Stimulated activated CD4-positive, alpha-beta T cell treated with anti-CD3 and anti-CD28 coated beads, TNF-alpha, amount 100 ng/mL, for 1 hour (primary cell): ENCODE measurements at regions not wholly inside any gene's neighbourhood (a gene's known extent, or its start where the extent isn't known, plus 50 kb on each side); places are given as distances from the start of the nearest gene placed in this dataset.

Source experiments
- DNase-seq, 3 donors: peaks; one replicate each; pipeline ENCODE4 v3.0.0-alpha.2; 2020; ENCODE audit warnings: low read depth in 3 of 3, low spot score in 1 of 3

GRCh38 chr3:127403795-127404194, 115.9 kb upstream of the PRR20G start:
- no peak for DNase-seq

DNA sequence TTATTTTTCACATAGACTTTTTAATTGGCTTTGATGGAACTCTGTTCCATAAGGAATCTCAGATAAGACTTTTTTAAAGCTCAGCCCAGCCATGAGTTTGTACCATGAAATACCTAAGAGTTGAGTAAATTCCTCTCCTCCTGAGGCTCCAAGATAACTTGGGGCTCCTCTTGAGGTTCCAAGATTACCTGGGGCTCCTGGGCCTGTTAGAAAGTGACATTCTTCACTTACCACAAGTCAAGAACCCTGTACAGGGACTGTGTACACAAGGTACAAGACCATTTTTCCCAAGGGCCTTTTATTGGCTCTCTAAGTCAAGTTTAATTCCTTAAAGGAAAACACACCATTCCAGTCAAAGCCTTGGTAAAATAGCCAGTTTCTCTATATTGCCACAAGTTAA, 111.3 kb upstream of the PRR20G start:
- no peak for DNase-seq

DNA sequence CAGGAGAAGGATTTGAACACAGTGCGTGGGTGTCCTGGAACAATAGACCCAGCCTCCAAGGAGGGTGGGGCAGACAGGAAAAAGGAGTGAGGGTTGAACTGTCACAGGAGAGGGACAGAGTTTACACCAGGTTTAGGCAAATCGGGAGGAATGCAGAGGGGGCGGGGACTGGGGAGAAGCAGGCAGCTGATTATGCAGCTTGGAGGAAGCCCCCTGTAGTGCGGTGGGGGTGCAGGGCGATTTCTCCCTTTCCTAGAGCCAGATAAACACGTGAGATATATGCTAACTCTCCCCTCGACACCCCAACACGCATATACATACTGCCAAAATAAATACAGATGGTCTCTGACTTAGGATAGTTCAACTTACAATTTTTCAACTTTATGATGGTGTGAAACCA, 108.6 kb upstream of the PRR20G start:
- no peak for DNase-seq

DNA sequence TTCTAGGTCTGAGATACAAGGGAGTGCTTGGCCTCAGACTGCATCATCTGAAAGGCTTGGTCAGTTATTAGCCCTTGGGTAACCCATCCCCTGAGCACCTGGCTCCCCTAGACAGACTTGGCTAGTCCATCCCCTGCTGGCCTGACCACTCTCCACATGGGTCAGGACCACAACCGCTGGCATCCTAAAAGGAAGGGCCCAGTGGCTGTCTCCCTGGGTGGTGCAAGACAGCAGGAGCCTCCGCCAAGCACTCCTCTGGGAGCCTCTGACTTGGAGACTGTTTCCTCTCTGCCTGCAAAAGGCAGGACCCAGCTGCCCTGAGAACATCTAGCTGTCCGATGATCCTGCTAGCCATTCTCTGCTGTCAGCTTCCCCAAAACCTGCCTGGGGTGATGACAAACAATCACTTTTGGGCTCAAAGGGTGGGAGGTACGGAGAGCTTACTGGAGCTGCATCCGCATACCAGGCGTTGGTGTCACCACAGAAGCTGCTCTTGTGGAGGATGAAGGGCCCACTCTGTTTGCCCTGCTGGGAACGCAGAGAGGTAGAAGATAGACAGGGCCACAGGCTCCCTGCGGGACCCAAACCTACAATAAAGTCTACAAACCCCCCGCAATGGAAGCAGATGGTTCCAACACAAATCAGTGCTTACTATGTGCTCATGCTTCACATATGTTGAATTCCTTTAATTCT, 108.0 kb upstream of the PRR20G start:
- no peak for DNase-seq

DNA sequence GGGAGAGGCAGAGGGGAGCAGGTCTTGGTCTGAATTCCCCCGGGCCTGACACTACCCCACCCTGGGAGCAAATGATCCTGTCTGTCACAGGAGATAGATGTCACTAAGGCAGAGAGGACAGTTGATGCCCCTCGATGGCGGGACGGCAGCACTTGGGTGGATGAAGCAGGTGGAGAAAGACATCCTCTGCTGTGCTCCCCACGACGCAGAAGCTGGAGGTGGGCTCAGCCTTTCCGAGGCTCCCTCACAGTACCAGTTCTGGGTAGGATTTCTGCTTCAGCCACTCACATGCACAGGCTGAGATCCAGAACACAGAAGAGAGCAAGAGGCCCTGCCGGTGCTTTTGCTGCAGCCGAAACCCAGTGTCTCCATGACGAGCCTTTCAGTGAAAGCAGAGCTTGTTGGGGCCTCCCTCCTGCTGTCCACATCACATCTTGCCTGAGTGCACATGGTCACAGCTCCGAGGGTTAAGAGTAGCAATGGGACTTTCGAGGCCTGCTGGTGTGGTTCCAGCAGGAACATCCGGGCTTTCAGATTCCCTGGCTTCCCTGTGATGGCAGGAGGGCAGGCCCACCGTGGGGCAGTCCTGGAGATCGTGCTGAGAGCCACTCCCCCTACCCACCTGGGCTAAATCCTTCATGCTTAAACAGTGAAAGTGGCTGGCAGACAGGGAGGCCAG, 107.3 kb upstream of the PRR20G start:
- no peak for DNase-seq

GRCh38 chr3:127394031-127394430, 106.2 kb upstream of the PRR20G start:
- no peak for DNase-seq

- DNase-seq, result no peak
These were observed 105.4 kb upstream of the PRR20G start for GRCh38 chr3:127393131-127393820.

- DNase-seq, result no peak
These were observed 104.3 kb upstream of the PRR20G start for GRCh38 chr3:127392156-127392490.

DNA sequence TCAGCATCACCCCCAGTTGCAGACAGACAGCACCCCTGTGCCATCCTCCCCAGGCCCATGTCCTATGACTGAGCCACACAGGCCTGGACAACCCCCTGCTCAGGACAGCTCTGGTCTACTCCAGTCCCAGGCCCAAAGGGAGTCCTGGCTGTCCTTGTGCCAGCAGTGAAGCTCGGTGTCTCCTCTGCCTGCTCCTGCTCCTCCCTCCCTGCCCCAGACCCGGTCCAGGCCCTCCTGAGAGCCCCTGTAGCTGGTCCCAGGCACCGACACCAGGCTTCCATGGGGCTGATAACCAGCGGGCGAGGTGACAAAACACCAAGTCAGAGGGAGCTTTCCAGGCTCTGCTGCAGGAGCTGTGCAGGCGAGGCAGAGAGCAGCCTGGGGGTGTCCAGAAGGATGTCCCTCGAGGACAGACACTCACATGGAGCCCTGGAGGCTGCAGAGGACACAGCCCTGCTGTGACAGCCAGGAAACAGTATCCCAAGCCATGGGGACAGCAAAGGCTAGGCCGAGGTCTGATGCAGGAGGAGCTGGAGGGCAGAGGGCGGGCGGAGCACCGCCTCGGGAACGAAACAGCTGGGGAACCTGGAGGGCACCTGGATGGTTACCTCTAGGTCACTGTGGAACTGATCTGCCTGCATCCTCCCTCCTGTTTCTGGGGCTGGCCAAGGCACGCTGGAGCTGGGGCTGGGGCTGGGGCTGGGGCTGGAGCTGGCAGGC, 103.8 kb upstream of the PRR20G start:
- DNase-seq, result no peak

DNA sequence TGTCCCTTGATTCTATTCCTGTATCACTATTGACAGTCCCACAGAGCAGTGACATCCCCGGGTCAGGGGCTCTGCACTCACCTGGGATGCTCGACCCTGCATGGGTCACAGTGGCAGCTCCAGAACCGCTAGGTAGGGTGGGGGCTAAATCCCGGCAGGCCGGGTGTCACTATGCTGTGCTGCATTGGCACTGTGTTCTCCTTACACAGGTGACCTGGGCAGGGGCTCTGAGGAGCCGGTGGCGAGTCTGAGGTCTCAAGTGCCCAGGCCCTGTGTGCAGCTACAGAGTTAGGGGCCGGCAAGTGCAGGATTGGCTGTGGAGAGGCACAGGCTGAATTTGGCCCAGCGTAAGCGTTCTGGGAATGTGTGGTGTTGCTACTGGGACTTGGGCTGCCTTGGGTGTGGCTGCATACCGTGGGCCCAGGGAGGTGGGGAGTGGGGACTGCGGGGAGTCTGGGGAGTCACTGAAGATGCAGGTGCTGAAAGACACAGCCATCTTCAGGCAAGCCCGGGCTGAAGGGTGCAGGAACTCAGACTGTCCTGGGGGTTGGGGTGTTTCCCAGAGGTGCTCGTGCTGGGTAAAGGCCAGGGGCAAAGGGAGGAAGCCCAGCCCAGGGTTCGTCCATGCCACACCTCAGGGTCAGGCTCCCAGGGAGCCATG, 102.6 kb upstream of the PRR20G start:
- DNase-seq, result no peak

GRCh38 chr3:127389913-127390312, 102.1 kb upstream of the PRR20G start:
- DNase-seq, result no peak

- no peak for DNase-seq
These were observed 101.6 kb upstream of the PRR20G start for GRCh38 chr3:127389420-127389819.

DNA sequence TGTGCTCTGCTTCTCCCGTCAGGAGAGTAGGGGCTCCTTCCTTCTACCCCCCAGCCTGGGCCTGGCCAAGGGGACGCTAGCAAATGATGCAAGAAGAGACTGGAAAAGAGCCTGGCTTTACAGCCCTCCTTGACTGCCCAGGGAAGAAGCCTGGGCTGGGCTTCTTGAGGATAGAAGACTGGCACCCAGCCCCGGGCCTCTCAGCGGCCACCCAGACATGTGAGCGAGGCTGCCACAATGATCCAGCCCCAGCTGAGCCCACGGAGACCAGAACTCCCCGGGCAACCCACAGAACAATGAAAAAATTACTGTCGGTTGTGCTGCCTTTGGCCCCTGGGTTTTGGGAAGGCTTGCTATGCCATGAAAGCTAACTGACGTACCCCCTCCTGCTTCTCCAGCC, 100.6 kb upstream of the PRR20G start:
- DNase-seq, result no peak

DNA sequence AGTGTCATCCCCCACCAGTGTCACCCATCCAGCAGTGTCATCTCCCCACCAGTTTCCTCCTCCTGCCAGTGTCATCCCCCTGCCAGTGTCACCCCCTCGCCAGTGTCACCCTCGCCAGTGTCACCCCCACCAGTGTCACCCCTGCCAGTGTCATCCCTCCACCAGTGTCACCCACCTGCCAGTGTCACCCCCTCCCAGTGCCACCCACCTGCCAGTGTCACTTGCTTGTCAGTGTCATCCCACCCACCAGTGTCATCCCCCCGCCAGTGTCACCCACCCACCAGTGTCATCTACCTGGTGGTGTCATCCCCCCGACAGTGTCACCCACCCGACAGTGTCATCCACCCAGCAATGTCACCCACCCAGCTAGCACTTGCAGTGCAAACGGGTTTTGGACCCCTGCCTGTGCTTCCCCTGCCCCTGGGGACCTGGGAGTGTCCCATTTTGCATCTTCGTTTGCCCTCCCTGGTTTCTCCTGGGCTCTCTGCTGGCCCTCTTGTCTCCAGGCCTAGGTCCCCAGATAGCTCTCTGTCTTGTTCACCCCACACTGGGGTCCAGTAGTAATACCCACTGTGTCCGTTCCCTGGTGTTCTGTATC, 99.8 kb upstream of the PRR20G start:
- DNase-seq, result no peak

- no peak for DNase-seq
These were observed 99.3 kb upstream of the PRR20G start for GRCh38 chr3:127387119-127387518.

DNA sequence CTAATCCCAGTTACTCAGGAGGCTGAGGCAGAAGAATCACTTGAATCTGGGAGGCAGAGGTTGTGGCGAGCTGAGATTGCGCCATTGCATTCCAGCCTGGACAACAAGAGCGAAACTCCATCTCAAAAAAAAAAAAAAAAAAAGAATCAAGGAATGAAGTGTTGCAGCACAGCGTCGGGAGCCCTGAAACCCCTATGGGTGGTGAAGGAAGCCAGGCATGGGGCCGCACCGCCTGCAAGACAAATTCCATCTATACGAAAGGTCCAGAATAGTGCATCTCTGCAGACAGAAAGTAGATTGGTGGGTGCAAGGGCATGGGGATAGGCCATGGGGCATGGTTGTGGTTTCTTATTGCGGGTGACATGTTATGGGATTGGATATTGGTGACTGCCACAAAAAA, 98.6 kb upstream of the PRR20G start:
- no peak for DNase-seq

DNA sequence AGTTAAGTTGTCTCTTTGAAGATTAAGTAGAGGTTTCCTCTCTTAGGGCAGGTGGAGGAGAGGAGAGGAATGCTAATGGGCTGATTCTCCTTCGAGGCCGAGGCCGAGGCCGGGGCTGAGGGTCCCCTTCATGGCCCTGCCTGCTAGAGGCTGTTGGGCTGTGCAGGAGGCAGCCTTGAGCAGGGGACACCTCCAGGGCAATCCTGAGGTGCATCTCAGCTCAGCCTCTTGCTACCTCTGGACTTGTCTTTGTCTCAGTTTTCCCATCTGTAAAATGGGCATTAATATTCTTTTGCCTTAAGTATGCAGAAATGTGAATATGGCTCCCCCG, 97.7 kb upstream of the PRR20G start:
- no peak for DNase-seq

DNA sequence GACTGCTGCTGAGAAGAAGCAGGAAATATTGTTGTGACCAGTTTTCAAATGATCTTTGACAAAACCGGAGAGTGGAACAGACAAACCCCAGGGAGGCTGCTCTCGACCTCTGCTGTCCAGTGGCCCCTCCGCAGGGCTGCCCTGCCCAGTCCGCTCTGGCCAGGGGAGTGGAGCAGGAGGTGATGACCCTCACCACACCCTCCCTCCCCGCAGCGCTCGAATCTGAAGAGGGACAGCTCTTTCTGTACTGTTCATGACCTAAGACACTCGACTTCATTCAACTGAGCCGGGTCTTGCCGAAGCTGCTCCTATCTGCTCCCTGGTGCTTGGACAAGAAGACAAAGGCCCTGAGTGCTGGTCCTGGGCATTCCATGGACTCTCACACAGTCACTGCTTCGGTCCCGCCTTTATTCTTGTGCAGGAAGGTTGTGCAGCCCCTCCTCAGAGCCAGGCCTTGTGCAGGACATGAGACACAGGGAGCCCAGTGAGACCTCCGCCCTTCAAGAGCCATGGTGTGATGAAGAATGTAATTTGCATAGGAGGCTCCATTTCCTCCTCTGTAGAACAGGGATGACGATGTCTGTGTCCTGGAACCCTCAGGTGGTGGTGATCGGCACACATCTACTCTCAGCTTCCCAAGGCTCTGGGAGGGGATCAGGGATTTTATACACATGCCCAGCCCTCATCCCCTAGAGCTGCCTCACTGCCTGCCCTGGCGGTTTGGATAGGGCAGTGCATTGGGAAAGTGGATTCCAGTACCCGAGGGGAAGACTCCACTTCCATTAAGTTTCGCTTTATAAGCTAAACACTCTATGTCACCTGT, 97.1 kb upstream of the PRR20G start:
- DNase-seq, result no peak

- DNase-seq, result no peak
These were observed 95.9 kb upstream of the PRR20G start for GRCh38 chr3:127383656-127384179.
